MM.1S (cell line): ENCODE measurements at regions not wholly inside any gene's neighbourhood (a gene's known extent, or its start where the extent isn't known, plus 50 kb on each side); places are given as distances from the start of the nearest gene placed in this dataset.

Experiments used
- DNase-seq: peaks from one replicate; pipeline ENCODE4 v3.0.0-alpha.2; 2015
- H2AFZ ChIP-seq: fragments of 300-600 bp; sonication (generic); 2 replicates; pipeline ENCODE4 v1.6.0; 2016; ENCODE audit warnings: antibody characterized with exemption, low read length
- H3F3A ChIP-seq: fragments of 300-600 bp; sonication (generic); 2 replicates; pipeline ENCODE4 v1.6.1; 2016; ENCODE audit warnings: mild to moderate bottlenecking, antibody characterized with exemption, low read length, moderate library complexity, mixed read lengths; ENCODE audit not compliant: insufficient read depth
- H3K27ac ChIP-seq: fragments of 300-600 bp; sonication (generic); 2 replicates; pipeline ENCODE4 v1.5.1; 2016; ENCODE audit warnings: mild to moderate bottlenecking, low read length
- H3K27me3 ChIP-seq: fragments of 300-600 bp; sonication (generic); replicated peaks from 2 replicates; pipeline ENCODE4 v1.6.0; 2016; ENCODE audit warnings: low read length; ENCODE audit not compliant: insufficient read depth
- H3K36me3 ChIP-seq: fragments of 300-600 bp; sonication (generic); replicated peaks from 2 replicates; pipeline ENCODE4 v1.6.1; 2016; ENCODE audit warnings: mild to moderate bottlenecking, low read length, mixed read lengths; ENCODE audit not compliant: insufficient read depth
- H3K4me1 ChIP-seq: fragments of 300-600 bp; sonication (generic); 2 replicates; pipeline ENCODE4 v1.6.1; 2016; ENCODE audit warnings: low read length, mixed read lengths
- H3K4me2 ChIP-seq: fragments of 300-600 bp; sonication (generic); 2 replicates; pipeline ENCODE4 v1.6.0; 2016; ENCODE audit warnings: low read depth, low read length
- H3K4me3 ChIP-seq: fragments of 300-600 bp; sonication (generic); 2 replicates; pipeline ENCODE4 v1.5.1; 2016; ENCODE audit warnings: low read length, mixed read lengths
- H3K79me2 ChIP-seq: fragments of 300-600 bp; sonication (generic); 2 replicates; pipeline ENCODE4 v1.6.1; 2016; ENCODE audit warnings: mixed run types, low read length, mixed read lengths
- H3K9ac ChIP-seq: fragments of 300-600 bp; sonication (generic); 2 replicates; pipeline ENCODE4 v1.6.1; 2016; ENCODE audit warnings: low read length, mixed read lengths
- H3K9me2 ChIP-seq: fragments of 300-600 bp; sonication (generic); replicated peaks from 2 replicates; pipeline ENCODE4 v1.6.1; 2016; ENCODE audit warnings: mild to moderate bottlenecking, low read length, mixed read lengths; ENCODE audit not compliant: insufficient read depth
- H3K9me3 ChIP-seq: fragments of 300-600 bp; sonication (generic); replicated peaks from 2 replicates; pipeline ENCODE4 v1.6.1; 2016; ENCODE audit warnings: mild to moderate bottlenecking, low read length, mixed read lengths; ENCODE audit not compliant: insufficient read depth
- H4K20me1 ChIP-seq: fragments of 300-600 bp; sonication (generic); 2 replicates; pipeline ENCODE4 v1.6.1; 2016; ENCODE audit warnings: mild to moderate bottlenecking, low read length, moderate library complexity, mixed read lengths; ENCODE audit not compliant: insufficient read depth
- EZH2 ChIP-seq: fragments of 300-600 bp; sonication (generic); optimal IDR thresholded peaks from 2 replicates; pipeline ENCODE3; 2017; ENCODE audit warnings: low read depth, mild to moderate bottlenecking, antibody characterized with exemption, low read length, mixed read lengths
- EZH2phosphoT487 ChIP-seq: fragments of 300-600 bp; sonication (generic); IDR thresholded peaks from 2 replicates; pipeline ENCODE4 v1.6.1; 2018; ENCODE audit warnings: antibody characterized with exemption, low read length
- TF ChIP-seq, protein P1 (sequence below): fragments of 300-600 bp; sonication (generic); IDR thresholded peaks from 2 replicates; pipeline ENCODE4 v1.5.1; 2016; ENCODE audit warnings: antibody characterized with exemption, low read length, mixed read lengths

- no peaks in the 10 kb centered on the region for H3K9me2 ChIP-seq
- DNase-seq, result peak; percentile 87
- TF ChIP-seq, protein P1, sequence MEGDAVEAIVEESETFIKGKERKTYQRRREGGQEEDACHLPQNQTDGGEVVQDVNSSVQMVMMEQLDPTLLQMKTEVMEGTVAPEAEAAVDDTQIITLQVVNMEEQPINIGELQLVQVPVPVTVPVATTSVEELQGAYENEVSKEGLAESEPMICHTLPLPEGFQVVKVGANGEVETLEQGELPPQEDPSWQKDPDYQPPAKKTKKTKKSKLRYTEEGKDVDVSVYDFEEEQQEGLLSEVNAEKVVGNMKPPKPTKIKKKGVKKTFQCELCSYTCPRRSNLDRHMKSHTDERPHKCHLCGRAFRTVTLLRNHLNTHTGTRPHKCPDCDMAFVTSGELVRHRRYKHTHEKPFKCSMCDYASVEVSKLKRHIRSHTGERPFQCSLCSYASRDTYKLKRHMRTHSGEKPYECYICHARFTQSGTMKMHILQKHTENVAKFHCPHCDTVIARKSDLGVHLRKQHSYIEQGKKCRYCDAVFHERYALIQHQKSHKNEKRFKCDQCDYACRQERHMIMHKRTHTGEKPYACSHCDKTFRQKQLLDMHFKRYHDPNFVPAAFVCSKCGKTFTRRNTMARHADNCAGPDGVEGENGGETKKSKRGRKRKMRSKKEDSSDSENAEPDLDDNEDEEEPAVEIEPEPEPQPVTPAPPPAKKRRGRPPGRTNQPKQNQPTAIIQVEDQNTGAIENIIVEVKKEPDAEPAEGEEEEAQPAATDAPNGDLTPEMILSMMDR, result no peak
- TF ChIP-seq EZH2phosphoT487 (no peak), EZH2 (no peak)
- H3F3A ChIP-seq, result peaks cover 14% of the 10 kb centered on the region
- H3K79me2 ChIP-seq, result no peaks in the 10 kb centered on the region
- H3K4me2 ChIP-seq, result peak overlapping the region; percentile 66
- no peaks in the 10 kb centered on the region for H3K9me3 ChIP-seq
- no peak overlapping the region for H3K9ac ChIP-seq
- H3K27me3 ChIP-seq, result no peaks in the 10 kb centered on the region
- H3K4me1 ChIP-seq, result peaks cover 25% of the 10 kb centered on the region
- H3K27ac ChIP-seq, result peak overlapping the region; percentile 52; the same call in 1 of the 2 replicates
- H4K20me1 ChIP-seq, result no peaks in the 10 kb centered on the region
- peak overlapping the region; percentile 43 for H3K4me3 ChIP-seq
- no peaks in the 10 kb centered on the region for H3K36me3 ChIP-seq
- H2AFZ ChIP-seq, result peak overlapping the region; percentile 47
Observed at GRCh38 chr6:6384520-6384919, 64.1 kb upstream of the F13A1 start.

DNA sequence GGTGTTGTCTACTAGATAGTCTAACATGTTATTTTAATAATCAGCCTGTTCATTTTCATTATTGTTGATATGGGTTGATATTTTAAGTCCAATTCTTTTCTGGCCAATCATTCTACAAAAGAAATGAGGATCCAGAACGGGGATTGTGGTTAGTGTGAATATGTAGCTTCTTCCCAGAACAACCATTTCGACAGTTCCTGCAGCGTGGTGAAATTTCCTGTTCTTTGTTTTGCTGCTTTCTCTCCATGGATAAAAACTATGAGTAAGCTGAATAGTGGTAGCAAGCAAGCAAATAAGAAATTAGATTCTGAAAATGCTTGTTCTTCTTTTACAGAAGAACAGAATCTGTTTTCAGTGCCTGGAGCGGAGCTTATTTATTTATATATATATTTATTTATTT is 65.5 kb upstream of the F13A1 start:
- H2AFZ ChIP-seq, result no peak overlapping the region
- peaks cover 32% of the 10 kb centered on the region for H3K4me1 ChIP-seq
- H3K9me3 ChIP-seq, result no peaks in the 10 kb centered on the region
- H3K4me3 ChIP-seq, result no peak overlapping the region
- no peak for DNase-seq
- TF ChIP-seq EZH2, result no peak
- TF ChIP-seq, protein P1, result no peak
- TF ChIP-seq EZH2phosphoT487, result no peak
- no peaks in the 10 kb centered on the region for H3K79me2 ChIP-seq
- H3K36me3 ChIP-seq, result no peaks in the 10 kb centered on the region
- no peak overlapping the region for H3K4me2 ChIP-seq
- H3K9me2 ChIP-seq, result no peaks in the 10 kb centered on the region
- H3F3A ChIP-seq, result peaks cover 14% of the 10 kb centered on the region
- H3K9ac ChIP-seq, result no peak overlapping the region
- no peak overlapping the region for H3K27ac ChIP-seq
- no peaks in the 10 kb centered on the region for H4K20me1 ChIP-seq
- no peaks in the 10 kb centered on the region for H3K27me3 ChIP-seq

DNA sequence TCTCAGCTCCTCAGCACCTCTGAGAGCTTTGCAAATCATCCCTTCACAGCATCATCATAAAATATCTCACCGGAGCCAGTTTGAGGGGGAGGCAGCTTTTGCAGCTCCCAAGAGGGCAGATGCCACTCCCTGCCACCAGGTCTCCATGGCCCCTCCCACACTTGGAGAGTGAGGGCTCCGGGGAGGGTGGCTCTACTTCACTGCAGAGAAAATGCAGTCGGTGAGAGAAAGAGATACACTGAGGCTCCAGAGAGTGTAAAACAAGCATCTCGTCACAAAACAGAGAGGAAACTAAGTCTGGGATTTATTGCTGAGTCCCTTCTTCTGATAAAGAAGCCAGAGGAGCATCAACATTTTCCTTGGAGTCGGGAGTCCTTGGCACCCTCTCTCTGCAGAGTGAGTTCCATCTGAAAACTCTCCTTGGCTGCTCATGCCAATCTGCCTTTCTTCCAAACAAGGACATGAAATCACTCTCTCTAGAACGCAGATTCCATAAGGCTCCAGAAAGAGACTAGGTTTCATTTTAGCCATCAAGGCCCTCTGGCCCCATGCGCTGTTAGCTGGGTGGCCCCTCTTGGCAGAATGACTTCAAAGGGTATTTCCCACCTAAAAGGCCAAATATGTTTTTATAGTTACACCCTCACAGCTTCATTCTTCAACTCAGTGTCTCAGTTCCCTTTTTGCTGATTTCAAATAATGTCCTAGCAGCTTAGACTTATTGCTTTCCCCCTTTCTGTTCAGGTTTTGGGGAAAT is 70.6 kb upstream of the F13A1 start:
- Histone ChIP-seq H4K20me1 (no peaks in the 10 kb centered on the region), H3K9me2 (no peaks in the 10 kb centered on the region), H3F3A (no peaks in the 10 kb centered on the region), H3K4me1 (peaks cover 19% of the 10 kb centered on the region), H3K9me3 (no peaks in the 10 kb centered on the region), H3K9ac (no peak overlapping the region), H3K4me2 (peak overlapping the region; percentile 45; the same call in 1 of the 2 replicates), H3K4me3 (peak overlapping the region; percentile 11; the same call in 1 of the 2 replicates), H3K79me2 (no peaks in the 10 kb centered on the region), H3K27ac (peak overlapping the region; percentile 27; the same call in 1 of the 2 replicates), H3K36me3 (no peaks in the 10 kb centered on the region), H2AFZ (peak overlapping the region; percentile 59), H3K27me3 (no peaks in the 10 kb centered on the region)
- no peak for DNase-seq
- TF ChIP-seq EZH2 (no peak), EZH2phosphoT487 (no peak)
- TF ChIP-seq, protein P1, result no peak
